Hindlimb muscle (tissue), 1 donor: ENCODE measurements at regions not wholly inside any gene's neighbourhood (a gene's known extent, or its start where the extent isn't known, plus 50 kb on each side); places are given as distances from the start of the nearest gene placed in this dataset.
"Not testable (repeated sequence)": the region's sequence is repeated elsewhere in the genome, so short reads cannot be mapped to it uniquely, and the experiment has no call there.

ENCODE experiments used
- DNase-seq: peaks from one replicate; pipeline ENCODE4 v3.0.0-alpha.2; 2013

- no peak for DNase-seq
These were observed 177.1 kb downstream of the DMAC1 start for GRCh38 chr9:7622481-7622880.

DNA sequence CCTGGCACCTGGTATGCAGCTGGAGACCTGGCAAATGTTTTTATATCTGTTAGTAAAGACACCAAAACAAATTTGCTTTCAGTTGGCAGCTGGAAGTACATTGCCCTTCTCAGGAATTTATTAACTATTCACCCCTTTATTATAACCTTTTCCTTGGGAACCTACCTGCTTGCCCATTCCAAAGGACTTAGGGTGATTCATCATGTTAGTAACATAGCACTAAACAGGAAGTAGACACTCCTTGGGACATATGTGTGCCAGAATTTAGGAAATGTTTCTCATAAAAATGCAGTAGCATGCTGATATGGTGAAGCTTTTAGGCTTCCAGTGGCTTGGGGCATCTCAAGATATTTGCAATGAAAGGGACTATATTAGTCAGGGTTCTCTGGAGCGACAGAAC lies 184.2 kb downstream of the DMAC1 start:
- no peak for DNase-seq

DNA sequence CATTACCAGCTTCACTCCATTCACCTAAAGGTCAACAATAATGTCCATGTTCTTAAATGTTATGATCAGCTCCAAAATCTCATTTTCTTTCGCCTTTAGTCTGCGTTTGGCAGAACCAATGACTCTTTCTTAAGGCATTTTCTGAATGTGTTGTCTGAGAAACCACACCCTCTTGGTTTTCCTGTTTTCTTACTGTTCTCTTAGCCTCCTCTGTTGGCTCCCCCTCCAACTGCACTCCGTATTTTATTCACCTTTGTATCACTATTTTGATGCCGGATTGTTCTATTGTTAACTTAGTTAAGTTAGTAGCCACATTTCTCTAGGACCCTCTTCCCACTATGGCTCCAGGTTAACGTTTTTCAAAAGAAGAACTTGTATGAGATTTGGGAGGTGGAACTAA lies 185.6 kb downstream of the DMAC1 start:
- no peak for DNase-seq

- DNase-seq = no peak
These were observed 191.3 kb downstream of the DMAC1 start for GRCh38 chr9:7608261-7608660.

DNA sequence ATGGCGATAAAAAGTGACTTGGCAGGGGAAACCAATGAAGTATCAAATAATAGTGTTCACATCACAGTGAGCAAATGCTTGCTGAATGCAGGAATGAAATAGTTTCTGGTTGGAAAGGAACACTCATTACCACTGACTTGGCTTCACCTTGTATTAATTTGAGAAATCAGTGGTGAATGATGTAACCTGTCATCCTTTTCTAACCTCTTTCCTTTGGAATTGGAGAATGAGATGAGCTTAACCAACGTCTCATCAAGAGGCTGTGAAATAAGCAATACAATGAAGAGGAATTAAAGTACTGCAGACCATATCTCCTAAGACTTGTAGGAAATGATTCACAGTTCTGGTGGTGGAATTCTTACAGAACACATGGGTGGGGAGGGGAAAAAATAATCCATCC lies 192.2 kb downstream of the DMAC1 start:
- no peak for DNase-seq

DNA sequence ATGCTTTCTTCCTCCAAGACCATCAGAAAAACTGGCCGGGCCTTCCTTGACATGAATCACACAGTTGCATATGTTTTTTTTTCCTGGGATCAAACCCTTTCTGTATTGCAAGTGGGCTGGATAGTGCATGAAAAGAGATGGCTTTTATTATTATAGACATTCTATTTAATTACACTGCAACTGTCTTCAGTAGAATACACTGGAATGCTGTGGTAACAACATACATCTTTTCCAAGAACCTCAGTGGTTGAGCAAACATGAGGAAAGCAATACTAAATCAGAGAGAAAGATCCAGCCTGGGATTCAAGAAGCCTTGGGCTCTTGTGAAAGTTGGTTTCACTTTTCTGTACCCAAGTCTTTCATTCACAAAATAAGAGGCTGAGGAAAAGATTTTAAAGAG lies 193.0 kb downstream of the DMAC1 start:
- DNase-seq = no peak

- DNase-seq = no peak
These were observed 197.8 kb downstream of the DMAC1 start for GRCh38 chr9:7601739-7602138.

GRCh38 chr9:7597716-7598115 lies 201.9 kb downstream of the DMAC1 start:
- DNase-seq = no peak

DNA sequence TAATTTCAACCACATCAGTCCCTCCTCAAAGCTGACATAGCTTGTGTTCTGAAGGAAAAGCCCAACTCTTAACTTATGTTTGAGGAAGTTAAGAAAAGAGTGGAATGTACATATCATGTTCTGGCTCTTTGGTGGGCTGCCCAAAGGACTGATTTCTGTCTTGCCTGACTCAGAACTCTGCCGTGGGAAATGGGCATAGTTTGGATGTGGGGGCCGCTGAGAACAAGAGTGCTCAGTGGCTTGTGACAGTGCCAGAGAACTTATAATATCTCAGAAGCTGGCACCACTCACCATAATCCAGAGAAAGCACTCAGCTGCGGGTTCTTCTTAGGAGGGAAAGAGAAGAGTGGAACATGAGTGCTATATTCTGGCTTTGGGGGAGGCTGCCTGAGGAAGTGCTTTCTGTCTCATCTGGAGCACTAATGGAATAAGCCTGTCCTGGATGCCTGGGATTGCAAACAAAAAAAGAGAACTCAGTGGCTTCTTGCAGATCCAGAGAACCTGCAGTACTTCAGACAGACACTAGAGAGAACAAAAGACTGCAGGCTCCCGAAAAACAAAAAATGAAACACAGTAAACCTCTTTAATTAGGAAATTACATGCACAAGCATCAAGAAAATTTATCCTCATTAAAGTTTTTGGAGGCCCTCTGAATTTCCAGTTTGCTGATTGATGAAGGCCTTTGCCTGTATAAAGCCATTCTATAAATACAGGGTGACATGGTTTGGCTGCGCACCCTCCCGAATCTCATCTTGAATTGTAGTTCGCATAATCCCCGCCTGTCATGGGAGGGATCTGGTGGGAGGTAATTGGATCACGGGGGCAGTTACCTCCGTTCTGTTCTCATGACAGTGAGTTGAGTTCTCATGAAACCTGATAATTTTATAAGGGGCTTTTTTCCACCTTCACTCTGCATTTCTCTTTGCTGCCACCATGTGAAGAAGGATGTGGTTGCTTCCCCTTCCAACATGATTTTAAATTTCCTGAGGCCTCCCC lies 207.0 kb downstream of the DMAC1 start:
- DNase-seq = no peak

GRCh38 chr9:7591501-7591900 lies 208.1 kb downstream of the DMAC1 start:
- DNase-seq = no peak

GRCh38 chr9:7580568-7580967 lies 219.0 kb downstream of the DMAC1 start:
- no peak for DNase-seq

DNA sequence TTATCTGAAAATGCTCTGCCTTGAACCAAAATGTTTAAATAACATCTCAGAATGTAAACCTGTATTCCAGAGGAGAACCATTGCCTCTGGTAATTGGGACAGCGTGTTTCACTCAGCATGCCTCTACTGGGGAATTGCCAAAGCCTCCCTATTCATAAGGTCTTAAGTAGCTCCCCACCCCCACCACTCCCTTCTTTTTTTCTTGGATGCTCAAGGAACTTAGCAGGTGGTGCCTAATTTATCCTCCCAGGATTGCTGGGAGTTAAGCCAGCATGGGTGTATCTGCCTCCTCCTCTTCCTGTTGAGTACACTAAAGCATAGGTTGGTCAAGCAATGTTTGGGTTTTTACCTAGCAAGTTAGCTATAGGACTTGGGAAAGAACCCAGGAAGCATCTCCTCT lies 220.2 kb downstream of the DMAC1 start:
- DNase-seq = no peak

GRCh38 chr9:7578951-7579350 lies 220.6 kb downstream of the DMAC1 start:
- DNase-seq = no peak

DNA sequence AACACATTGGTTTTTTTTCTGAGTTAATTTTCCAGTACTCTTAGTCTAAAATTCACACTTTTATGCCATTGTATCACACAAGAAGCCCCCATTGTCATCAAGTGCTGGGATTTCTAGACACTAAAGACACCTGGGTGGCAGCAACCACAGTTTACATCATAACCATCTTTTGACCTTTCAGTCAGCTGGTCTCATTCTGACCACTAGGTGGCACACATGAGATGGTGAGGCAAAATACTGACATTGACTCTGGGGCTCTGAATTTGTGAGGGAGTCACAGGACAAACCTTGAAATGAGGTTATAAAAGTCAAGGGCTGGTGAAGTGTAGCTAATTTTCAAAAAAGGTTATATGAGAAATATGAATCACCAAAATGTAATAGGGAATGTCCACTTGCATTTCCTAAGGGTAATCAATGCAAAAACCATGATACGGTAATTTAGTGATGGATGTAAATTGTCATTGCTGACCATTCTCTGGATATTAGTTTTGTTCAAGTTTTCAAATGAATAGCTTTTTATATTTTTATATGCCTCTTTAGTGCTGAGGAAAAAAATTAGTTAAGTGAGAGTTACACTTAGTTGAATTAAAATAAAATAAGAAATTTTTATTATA lies 229.4 kb downstream of the DMAC1 start:
- no peak for DNase-seq

GRCh38 chr9:7567687-7568086 lies 231.9 kb downstream of the DMAC1 start:
- no peak for DNase-seq

DNA sequence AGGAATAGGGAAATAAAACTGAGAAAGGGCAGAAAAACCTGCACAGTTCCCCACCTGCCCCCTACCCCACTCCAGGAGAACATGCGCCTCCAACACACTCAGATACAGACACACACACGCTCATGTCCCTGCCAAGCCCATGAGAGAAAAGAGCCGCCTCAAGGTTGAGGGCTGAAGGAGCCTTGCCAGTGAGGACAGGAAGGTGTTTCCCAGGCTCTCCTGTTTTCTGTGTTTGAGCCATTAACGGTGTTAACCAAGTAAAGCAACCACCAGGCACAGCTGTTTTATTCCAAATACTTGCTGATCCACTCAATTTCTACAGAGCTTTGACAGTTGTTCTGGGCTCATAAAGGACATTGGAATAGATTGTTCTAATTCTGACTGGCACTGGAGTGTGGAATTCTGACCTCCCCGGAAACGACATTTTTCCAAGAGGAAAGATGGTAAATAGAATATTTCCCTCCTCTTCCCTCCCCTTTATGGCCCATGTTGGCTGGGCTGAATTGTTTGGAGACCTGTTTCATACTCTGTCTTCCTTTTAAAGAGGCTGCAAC lies 238.0 kb downstream of the DMAC1 start:
- no peak for DNase-seq

- DNase-seq = no peak
These were observed 238.8 kb downstream of the DMAC1 start for GRCh38 chr9:7560669-7561305.

DNA sequence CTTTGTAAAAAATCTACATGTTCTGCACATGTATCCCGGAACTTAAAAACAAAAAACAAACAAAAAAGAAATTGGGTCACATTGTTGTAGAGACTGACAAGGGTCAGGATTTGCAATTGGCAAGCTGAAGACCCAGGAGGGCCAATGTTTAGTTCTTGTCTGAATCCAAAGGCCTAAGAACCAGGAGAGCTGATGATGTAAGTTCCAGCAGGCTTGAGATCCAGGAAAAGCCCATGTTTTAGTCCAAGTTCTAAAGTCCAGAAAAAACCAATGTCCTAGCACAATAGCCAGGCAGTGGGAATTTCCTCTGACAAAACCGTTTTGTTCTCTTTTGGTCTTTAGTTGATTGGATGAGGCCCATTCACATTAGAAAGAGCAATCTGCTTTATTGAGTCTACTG lies 244.9 kb downstream of the DMAC1 start:
- no peak for DNase-seq

- DNase-seq = not testable (repeated sequence)
These were observed 246.9 kb downstream of the DMAC1 start for GRCh38 chr9:7552706-7553105.

- peak; percentile 49 for DNase-seq
These were observed 250.3 kb downstream of the DMAC1 start for GRCh38 chr9:7549249-7549648.

- no peak for DNase-seq
These were observed 253.3 kb downstream of the DMAC1 start for GRCh38 chr9:7546261-7546660.

DNA sequence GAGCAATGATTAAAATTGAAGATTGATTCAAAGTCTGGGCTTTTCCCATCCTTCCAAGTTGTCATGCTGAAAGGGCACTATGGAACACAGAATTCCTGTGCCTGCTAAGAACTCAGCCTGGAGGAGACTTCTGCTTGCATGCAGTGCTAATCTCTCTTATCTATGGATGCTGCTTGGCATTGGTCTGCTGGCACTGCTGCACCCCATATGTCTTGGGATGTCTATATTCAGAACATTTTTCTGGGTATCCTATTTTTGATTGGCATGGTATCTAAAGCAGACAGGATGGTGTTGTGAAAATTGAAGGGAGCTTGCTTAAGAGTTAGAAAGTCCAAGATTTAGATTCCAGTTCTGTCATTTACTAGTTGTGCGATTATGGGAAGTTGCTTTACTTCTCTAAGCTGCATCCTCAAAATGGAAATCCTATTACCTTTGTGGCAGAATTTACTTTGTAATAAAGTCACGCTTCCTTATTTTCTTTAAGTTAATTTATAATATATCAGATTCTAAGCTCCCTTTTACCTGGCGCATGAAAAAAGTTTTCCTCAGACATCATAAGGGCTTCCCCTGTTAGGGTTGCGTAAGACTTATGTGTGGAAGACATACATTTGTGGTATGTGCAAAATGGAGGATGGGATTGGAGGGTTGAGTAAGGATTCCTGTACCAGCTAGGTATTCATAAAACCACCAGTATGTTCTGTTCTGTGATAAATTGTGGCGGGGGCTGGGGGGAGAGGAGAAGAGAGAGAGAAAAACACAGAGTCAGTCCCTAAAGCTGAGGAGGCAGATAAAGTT lies 254.0 kb downstream of the DMAC1 start:
- no peak for DNase-seq
